ENCODE measurements at regions not wholly inside any gene's neighbourhood (a gene's known extent, or its start where the extent isn't known, plus 50 kb on each side); places are given as distances from the start of the nearest gene placed in this dataset.
A peak's percentile ranks its signal among the peaks of the same experiment; 100 is the strongest.

- ATAC-seq (ENCODE audit: low read depth) (peak; percentile 21; the same call in 1 of the 2 replicates), DNase-seq (no peak)
- H4K20me1 ChIP-seq (ENCODE audit: insufficient read depth, low read length): no peaks in the 10 kb centered on the region
- no peaks in the 10 kb centered on the region for H3K9me1 ChIP-seq (ENCODE audit: insufficient read depth, low read length)
- no peak overlapping the region for H2AFZ ChIP-seq (replicated peaks; ENCODE audit: low read length, poor library complexity)
- no TSS peak for BruUV-seq (replicated peaks)
- H3K36me3 ChIP-seq (ENCODE audit: control insufficient read depth, insufficient read depth, low read length): no peaks in the 10 kb centered on the region
- H2BK120ac ChIP-seq (ENCODE audit: low read depth, low read length): no peak overlapping the region
- no peaks in the 10 kb centered on the region for H3K4me1 ChIP-seq (ENCODE audit: control insufficient read depth, insufficient read depth, low read length)
- POLR2A ChIA-PET (ENCODE audit: unreplicated experiment): no interaction called here
- dilution Hi-C loops (cut with HindIII; ENCODE audit: low sequenced_read_pairs, unreplicated experiment): no loop called here
- no peak for TF ChIP-seq FOS (IDR thresholded peaks at IDR 0.05; ENCODE audit: low read depth, low read length)
- no peak for TF ChIP-seq RFX5 (IDR thresholded peaks at IDR 0.05; ENCODE audit: low read depth, low read length)
- no peak for TF ChIP-seq CHD1 (IDR thresholded peaks at IDR 0.05; ENCODE audit: low read depth, low read length)
- TF ChIP-seq, protein P1, sequence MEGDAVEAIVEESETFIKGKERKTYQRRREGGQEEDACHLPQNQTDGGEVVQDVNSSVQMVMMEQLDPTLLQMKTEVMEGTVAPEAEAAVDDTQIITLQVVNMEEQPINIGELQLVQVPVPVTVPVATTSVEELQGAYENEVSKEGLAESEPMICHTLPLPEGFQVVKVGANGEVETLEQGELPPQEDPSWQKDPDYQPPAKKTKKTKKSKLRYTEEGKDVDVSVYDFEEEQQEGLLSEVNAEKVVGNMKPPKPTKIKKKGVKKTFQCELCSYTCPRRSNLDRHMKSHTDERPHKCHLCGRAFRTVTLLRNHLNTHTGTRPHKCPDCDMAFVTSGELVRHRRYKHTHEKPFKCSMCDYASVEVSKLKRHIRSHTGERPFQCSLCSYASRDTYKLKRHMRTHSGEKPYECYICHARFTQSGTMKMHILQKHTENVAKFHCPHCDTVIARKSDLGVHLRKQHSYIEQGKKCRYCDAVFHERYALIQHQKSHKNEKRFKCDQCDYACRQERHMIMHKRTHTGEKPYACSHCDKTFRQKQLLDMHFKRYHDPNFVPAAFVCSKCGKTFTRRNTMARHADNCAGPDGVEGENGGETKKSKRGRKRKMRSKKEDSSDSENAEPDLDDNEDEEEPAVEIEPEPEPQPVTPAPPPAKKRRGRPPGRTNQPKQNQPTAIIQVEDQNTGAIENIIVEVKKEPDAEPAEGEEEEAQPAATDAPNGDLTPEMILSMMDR (conservative IDR thresholded peaks at IDR 0.05; ENCODE audit: low read depth, low read length): no peak
- intact Hi-C loops (cut with micrococcal nuclease): no loop called here
- CTCF ChIA-PET: no interaction called here
- no peak overlapping the region for H2BK5ac ChIP-seq (ENCODE audit: low read depth, low read length, poor library complexity, severe bottlenecking)
- no peak overlapping the region for H2AK9ac ChIP-seq (replicated peaks; ENCODE audit: low read depth, low read length, poor library complexity)
- WGBS, 2 experiments (ENCODE audit: extremely low coverage in 2 of 2, insufficient read length in 1 of 2): no CpG with 5 or more reads among the region's 14 CpGs
- H3K4me3 ChIP-seq (ENCODE audit: insufficient read depth, low read depth, low read length): no peak overlapping the region
- no peak overlapping the region for H3K56ac ChIP-seq (ENCODE audit: extremely low read depth, insufficient read depth, low read length)
- no peak overlapping the region for H4K8ac ChIP-seq (ENCODE audit: low read depth in 2 of 2, low read length in 2 of 2)
- no peaks in the 10 kb centered on the region; the same call in 1 of the 2 replicates for H3K9me3 ChIP-seq (ENCODE audit: control insufficient read depth, insufficient read depth, low read length)
- H4K5ac ChIP-seq (ENCODE audit: low read depth, low read length): no peak overlapping the region
- no peak overlapping the region for H3K4ac ChIP-seq (ENCODE audit: low read depth, low read length)
- no peak overlapping the region for H3K14ac ChIP-seq (replicated peaks; ENCODE audit: low read depth, low read length)
- peaks cover 7% of the 10 kb centered on the region for H3K27me3 ChIP-seq (ENCODE audit: control insufficient read depth, insufficient read depth, low read length)
- no peak overlapping the region for H3K23ac ChIP-seq (ENCODE audit: low read depth, low read length)
- H2AK5ac ChIP-seq (ENCODE audit: low read depth, low read length): no peak overlapping the region
- no peaks in the 10 kb centered on the region for H3K79me1 ChIP-seq (ENCODE audit: low read depth in 1 of 2, low read length in 2 of 2)
- H4K91ac ChIP-seq (ENCODE audit: insufficient read depth, low read depth, low read length): no peak overlapping the region
- no peak overlapping the region for H3K9ac ChIP-seq (ENCODE audit: low read depth, low read length)
- H2BK20ac ChIP-seq (ENCODE audit: low read depth, low read length): no peak overlapping the region
- H3K4me2 ChIP-seq (ENCODE audit: low read depth, low read length): no peak overlapping the region
- no peak overlapping the region for H2BK15ac ChIP-seq (ENCODE audit: low read depth, low read length)
- no peak overlapping the region for H3K27ac ChIP-seq (ENCODE audit: insufficient read depth, low read length)
- in situ Hi-C loops (cut with MboI; ENCODE audit: low sequenced_read_pairs): no loop called here
- no peak overlapping the region for H3K18ac ChIP-seq (ENCODE audit: low read depth, low read length)
Observed at GRCh38 chr1:167165948-167166689, 54.6 kb upstream of the POU2F1 start.
